ENCODE measurements at regions not wholly inside any gene's neighbourhood (a gene's known extent, or its start where the extent isn't known, plus 50 kb on each side); places are given as distances from the start of the nearest gene placed in this dataset.

DNA sequence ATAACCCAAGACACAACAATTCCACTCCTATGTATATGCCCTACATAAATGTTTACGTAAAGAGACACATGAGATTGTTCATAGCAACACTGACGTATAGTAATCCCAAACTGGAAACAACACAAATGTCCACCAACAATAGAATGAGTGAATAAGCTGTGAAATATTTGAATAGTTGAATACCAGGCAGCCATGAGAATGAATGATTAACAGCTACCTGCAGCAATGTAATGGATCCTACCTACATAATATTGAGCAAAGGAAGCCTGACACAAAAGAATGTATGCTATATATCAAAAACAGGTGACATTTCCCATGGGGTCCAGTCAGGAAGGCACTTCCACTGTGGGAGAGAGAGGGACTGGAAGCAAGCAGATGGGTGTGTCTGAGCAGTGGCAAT, 92.8 kb upstream of the LINC01488 start:
- TF ChIP-seq, protein P1, sequence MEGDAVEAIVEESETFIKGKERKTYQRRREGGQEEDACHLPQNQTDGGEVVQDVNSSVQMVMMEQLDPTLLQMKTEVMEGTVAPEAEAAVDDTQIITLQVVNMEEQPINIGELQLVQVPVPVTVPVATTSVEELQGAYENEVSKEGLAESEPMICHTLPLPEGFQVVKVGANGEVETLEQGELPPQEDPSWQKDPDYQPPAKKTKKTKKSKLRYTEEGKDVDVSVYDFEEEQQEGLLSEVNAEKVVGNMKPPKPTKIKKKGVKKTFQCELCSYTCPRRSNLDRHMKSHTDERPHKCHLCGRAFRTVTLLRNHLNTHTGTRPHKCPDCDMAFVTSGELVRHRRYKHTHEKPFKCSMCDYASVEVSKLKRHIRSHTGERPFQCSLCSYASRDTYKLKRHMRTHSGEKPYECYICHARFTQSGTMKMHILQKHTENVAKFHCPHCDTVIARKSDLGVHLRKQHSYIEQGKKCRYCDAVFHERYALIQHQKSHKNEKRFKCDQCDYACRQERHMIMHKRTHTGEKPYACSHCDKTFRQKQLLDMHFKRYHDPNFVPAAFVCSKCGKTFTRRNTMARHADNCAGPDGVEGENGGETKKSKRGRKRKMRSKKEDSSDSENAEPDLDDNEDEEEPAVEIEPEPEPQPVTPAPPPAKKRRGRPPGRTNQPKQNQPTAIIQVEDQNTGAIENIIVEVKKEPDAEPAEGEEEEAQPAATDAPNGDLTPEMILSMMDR (IDR thresholded peaks at IDR 0.05), result no peak
- TF ChIP-seq POLR2A (IDR thresholded peaks at IDR 0.05), result no peak

Data from uterus (tissue), 2 donors.